Neural crest cell (in vitro differentiated cells): ENCODE measurements at regions not wholly inside any gene's neighbourhood (a gene's known extent, or its start where the extent isn't known, plus 50 kb on each side); places are given as distances from the start of the nearest gene placed in this dataset.

ENCODE experiments used
- DNase-seq: peaks from one replicate; pipeline ENCODE4 v3.0.0; 2021; ENCODE audit warnings: low read depth, mixed read lengths, low spot score
- H3K27ac Mint-ChIP-seq: one replicate; pipeline ENCODE4 v1.8.0; 2021; ENCODE audit warnings: mild to moderate bottlenecking, mixed read lengths; ENCODE audit not compliant: unreplicated experiment
- H3K27me3 Mint-ChIP-seq: 2 replicates; pipeline ENCODE4 v1.8.0; 2021; ENCODE audit warnings: low read depth, mild to moderate bottlenecking, mixed read lengths
- H3K36me3 Mint-ChIP-seq: 2 replicates; pipeline ENCODE4 v1.8.0; 2021; ENCODE audit warnings: low read depth, mild to moderate bottlenecking, mixed read lengths
- H3K4me1 Mint-ChIP-seq: 2 replicates; pipeline ENCODE4 v1.8.0; 2021; ENCODE audit warnings: mixed read lengths
- H3K4me3 Mint-ChIP-seq: one replicate; pipeline ENCODE4 v1.8.0; 2021; ENCODE audit warnings: mild to moderate bottlenecking, mixed read lengths
- H3K9me3 Mint-ChIP-seq: 2 replicates; pipeline ENCODE4 v1.8.0; 2021; ENCODE audit warnings: mixed read lengths
- TF ChIP-seq, protein P1 (sequence below): fragments of 200-600 bp; sonication (generic); conservative IDR thresholded peaks from 2 replicates; pipeline ENCODE4 v1.5.0; 2021; ENCODE audit warnings: antibody characterized with exemption, mild to moderate bottlenecking

DNA sequence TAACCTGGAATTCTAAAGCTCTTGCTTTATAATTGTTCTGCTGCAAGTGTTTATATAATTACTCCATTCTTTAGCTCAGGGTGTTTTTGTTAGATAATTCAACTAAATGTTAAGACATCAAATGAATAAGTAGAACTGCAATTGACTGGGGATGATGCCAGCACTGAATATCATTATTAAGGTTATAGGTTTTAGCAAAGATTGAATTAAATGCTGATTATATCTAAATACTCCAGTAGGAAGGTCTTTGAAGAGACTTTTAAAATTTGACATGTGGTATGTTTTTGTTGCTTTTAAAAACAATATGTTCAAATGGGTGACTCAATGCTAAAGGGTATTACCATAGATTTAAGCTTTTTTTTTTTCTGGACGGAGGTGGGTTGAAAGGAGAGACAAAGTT, 170.1 kb upstream of the THUMPD2 start:
- H3K27ac Mint-ChIP-seq: no peak overlapping the region
- H3K9me3 Mint-ChIP-seq: no peaks in the 10 kb centered on the region
- H3K4me3 Mint-ChIP-seq: no peak overlapping the region
- no peaks in the 10 kb centered on the region for H3K36me3 Mint-ChIP-seq
- H3K27me3 Mint-ChIP-seq: no peaks in the 10 kb centered on the region
- TF ChIP-seq, protein P1, sequence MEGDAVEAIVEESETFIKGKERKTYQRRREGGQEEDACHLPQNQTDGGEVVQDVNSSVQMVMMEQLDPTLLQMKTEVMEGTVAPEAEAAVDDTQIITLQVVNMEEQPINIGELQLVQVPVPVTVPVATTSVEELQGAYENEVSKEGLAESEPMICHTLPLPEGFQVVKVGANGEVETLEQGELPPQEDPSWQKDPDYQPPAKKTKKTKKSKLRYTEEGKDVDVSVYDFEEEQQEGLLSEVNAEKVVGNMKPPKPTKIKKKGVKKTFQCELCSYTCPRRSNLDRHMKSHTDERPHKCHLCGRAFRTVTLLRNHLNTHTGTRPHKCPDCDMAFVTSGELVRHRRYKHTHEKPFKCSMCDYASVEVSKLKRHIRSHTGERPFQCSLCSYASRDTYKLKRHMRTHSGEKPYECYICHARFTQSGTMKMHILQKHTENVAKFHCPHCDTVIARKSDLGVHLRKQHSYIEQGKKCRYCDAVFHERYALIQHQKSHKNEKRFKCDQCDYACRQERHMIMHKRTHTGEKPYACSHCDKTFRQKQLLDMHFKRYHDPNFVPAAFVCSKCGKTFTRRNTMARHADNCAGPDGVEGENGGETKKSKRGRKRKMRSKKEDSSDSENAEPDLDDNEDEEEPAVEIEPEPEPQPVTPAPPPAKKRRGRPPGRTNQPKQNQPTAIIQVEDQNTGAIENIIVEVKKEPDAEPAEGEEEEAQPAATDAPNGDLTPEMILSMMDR: no peak
- H3K4me1 Mint-ChIP-seq: no peaks in the 10 kb centered on the region
- no peak for DNase-seq

DNA sequence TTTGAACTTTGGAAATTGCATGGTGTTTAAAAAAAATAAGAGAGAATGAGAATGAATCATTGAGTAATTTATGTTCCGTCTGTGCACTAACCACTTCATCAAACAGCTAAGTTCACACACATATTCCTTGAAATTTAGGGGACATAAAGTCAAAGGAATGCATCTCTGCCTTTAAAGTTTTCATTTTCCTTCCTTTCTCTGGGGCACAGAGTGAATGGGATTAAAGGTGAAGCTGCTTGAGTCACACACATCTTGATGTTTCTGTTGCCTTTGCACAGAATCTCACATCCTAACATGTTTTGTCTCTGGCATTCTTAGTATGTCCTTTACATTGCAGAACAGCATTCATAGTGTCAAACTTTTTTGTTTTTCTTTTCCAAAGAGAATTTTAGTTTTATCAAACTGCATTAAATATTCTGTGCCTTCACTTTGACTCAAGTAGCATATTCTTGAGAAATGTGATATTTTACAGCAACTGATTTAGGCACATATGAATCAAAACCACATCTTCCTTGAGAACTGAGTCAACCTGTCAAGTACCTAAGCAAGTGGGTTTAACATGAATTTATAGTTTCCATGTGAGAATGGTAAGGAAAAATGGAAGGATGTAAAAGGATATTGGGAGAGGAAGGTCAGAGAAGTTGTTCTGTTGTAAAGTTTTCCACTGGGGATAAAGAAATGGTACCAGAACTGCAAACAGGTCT, 169.1 kb upstream of the THUMPD2 start:
- no peak for DNase-seq
- Mint-ChIP-seq H3K27ac (no peak overlapping the region), H3K4me3 (no peak overlapping the region), H3K27me3 (no peaks in the 10 kb centered on the region), H3K9me3 (no peaks in the 10 kb centered on the region), H3K36me3 (no peaks in the 10 kb centered on the region), H3K4me1 (no peaks in the 10 kb centered on the region)
- TF ChIP-seq, protein P1: no peak

- no peak for DNase-seq
- Mint-ChIP-seq H3K4me3 (no peak overlapping the region), H3K36me3 (no peaks in the 10 kb centered on the region), H3K4me1 (no peaks in the 10 kb centered on the region), H3K27me3 (no peaks in the 10 kb centered on the region), H3K9me3 (no peaks in the 10 kb centered on the region), H3K27ac (no peak overlapping the region)
- TF ChIP-seq, protein P1: no peak
These were observed 168.4 kb upstream of the THUMPD2 start for GRCh38 chr2:39947294-39948015.

DNA sequence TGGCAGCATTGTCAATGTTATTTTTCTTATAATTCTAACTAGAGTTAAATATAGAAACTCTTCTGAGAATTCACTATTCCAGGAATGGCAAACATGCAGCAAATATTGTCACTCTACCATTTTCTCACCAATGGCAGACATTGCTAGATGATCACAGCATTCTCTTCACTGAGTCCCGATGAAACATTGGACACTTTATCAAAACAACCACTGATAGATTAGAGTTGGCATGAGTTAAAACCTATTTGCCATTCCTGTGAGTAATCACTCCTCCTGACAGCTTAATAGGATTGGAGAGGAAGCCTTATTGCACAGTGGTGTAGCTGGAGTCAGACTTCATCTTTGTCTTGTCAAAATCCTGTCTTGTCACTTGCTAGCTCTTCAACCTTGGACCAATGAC, 163.9 kb upstream of the THUMPD2 start:
- no peaks in the 10 kb centered on the region for H3K27me3 Mint-ChIP-seq
- H3K4me3 Mint-ChIP-seq: no peak overlapping the region
- no peaks in the 10 kb centered on the region for H3K4me1 Mint-ChIP-seq
- H3K36me3 Mint-ChIP-seq: no peaks in the 10 kb centered on the region
- no peak overlapping the region for H3K27ac Mint-ChIP-seq
- peaks cover 2% of the 10 kb centered on the region for H3K9me3 Mint-ChIP-seq
- DNase-seq: no peak
- TF ChIP-seq, protein P1: no peak

GRCh38 chr2:39938035-39938835, 159.2 kb upstream of the THUMPD2 start:
- no peaks in the 10 kb centered on the region for H3K36me3 Mint-ChIP-seq
- H3K27me3 Mint-ChIP-seq: no peaks in the 10 kb centered on the region
- no peaks in the 10 kb centered on the region for H3K4me1 Mint-ChIP-seq
- H3K4me3 Mint-ChIP-seq: no peak overlapping the region
- TF ChIP-seq, protein P1: no peak
- DNase-seq: no peak
- H3K9me3 Mint-ChIP-seq: peaks cover 2% of the 10 kb centered on the region
- no peak overlapping the region for H3K27ac Mint-ChIP-seq
